Ascending aorta (tissue), 2 donors: ENCODE measurements at regions not wholly inside any gene's neighbourhood (a gene's known extent, or its start where the extent isn't known, plus 50 kb on each side); places are given as distances from the start of the nearest gene placed in this dataset.

Experiments
- DNase-seq, 2 donors: peaks; one replicate each; pipeline ENCODE4 v3.0.0-alpha.2; 2019; ENCODE audit warnings: low spot score in 2 of 2
- H3K27ac ChIP-seq, 2 donors: fragments of 200-600 bp; sonication (generic); one replicate each; pipeline ENCODE4 v1.5.1; 2016 to 2017; ENCODE audit warnings: mild to moderate bottlenecking in 1 of 2
- H3K27me3 ChIP-seq: fragments of 200-600 bp; sonication (generic); one replicate; pipeline ENCODE4 v1.5.1; 2017
- H3K36me3 ChIP-seq, 2 donors: fragments of 200-600 bp; sonication (generic); one replicate each; pipeline ENCODE4 v1.5.1; 2016
- H3K4me1 ChIP-seq, 2 donors: fragments of 200-600 bp; sonication (generic); one replicate each; pipeline ENCODE4 v1.5.1; 2016 to 2017; ENCODE audit warnings: mild to moderate bottlenecking in 1 of 2
- H3K4me3 ChIP-seq, 2 donors: fragments of 200-600 bp; sonication (generic); one replicate each; pipeline ENCODE4 v1.5.1; 2016 to 2017; ENCODE audit warnings: mild to moderate bottlenecking in 1 of 2
- H3K9me3 ChIP-seq, 2 donors: fragments of 200-600 bp; sonication (generic); one replicate each; pipeline ENCODE4 v1.5.1; 2016
- CTCF ChIP-seq, 3 experiments: fragments of 200-600 bp in 2 of 3; fragments of 450-650 bp in 1 of 3; sonication (generic) in 2 of 3; IDR thresholded peaks; one replicate each; pipeline ENCODE4 v1.5.1; 2016 to 2019; ENCODE audit warnings: antibody characterized with exemption in 3 of 3, mild to moderate bottlenecking in 1 of 3, moderate library complexity in 1 of 3
- intact Hi-C: fragments of 100-400 bp; cut with DNase I; formaldehyde crosslinking; loops from one replicate; pipeline ENCODE4 v1.15.1; 2023

GRCh38 chr4:189516902-189517301 lies 423.8 kb upstream of the FRG1 start:
- no peak for DNase-seq
- TF ChIP-seq CTCF (IDR thresholded peaks at IDR 0.05): no peak
- H3K27me3 ChIP-seq: no peaks in the 10 kb centered on the region
- intact Hi-C loops: no loop called here
- no peaks in the 10 kb centered on the region for H3K36me3 ChIP-seq
- H3K4me3 ChIP-seq: no peak overlapping the region
- H3K9me3 ChIP-seq: no peaks in the 10 kb centered on the region
- H3K27ac ChIP-seq: no peak overlapping the region
- no peaks in the 10 kb centered on the region for H3K4me1 ChIP-seq

DNA sequence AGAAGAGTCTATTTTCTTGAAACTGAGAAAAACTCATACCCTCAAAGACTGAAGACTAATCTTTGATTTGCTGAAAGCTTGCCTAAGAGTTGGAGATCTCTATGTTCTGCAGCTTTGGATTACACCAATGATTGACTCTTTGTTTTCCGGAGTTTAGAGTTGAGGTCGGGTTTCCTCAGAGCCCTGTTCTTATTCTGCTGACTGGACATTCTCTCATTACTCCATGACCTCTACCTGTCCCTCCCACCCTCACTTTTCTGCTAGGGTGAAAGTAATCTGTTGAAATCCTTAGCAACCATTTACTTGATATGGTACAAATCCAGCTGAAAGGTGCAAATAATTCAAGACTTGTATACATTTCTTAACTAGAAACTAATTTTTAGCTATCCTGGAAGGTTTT lies 421.5 kb upstream of the FRG1 start:
- no peak for TF ChIP-seq CTCF (IDR thresholded peaks at IDR 0.05)

DNA sequence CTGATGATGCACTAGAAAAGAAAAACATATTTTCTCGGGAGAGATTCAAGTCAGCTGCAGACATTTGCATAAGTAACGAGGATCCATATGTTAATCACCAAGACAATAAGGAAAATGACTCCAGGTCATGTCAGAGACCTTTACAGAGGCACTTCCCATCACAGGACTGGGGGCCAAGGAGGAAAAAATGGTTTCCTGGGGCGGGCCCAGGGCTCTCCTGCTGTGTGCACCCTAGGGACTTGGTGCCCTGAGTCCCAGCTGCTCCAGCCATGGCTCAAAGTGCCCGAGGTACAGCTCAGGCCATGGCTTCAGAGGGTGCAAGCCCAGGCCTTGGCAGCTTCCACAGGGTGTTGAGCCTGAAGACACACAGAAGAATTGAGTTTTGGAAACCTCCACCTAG lies 415.4 kb upstream of the FRG1 start:
- H3K27me3 ChIP-seq: no peaks in the 10 kb centered on the region
- peaks cover 0 to 4% of the 10 kb centered on the region in 2 donors for H3K9me3 ChIP-seq
- no peaks in the 10 kb centered on the region for H3K4me1 ChIP-seq
- TF ChIP-seq CTCF (IDR thresholded peaks at IDR 0.05): no peak
- no peak overlapping the region for H3K4me3 ChIP-seq
- no peaks in the 10 kb centered on the region for H3K36me3 ChIP-seq
- intact Hi-C loops: no loop called here
- no peak overlapping the region for H3K27ac ChIP-seq
- no peak for DNase-seq

More for the DNA sequence above, 421.5 kb upstream of the FRG1 start:
- Histone ChIP-seq H3K27me3 (no peaks in the 10 kb centered on the region), H3K4me1 (no peaks in the 10 kb centered on the region), H3K4me3 (no peak overlapping the region), H3K36me3 (no peaks in the 10 kb centered on the region), H3K27ac (no peak overlapping the region), H3K9me3 (no peaks in the 10 kb centered on the region)
- intact Hi-C loops: no loop called here
- no peak for DNase-seq

DNA sequence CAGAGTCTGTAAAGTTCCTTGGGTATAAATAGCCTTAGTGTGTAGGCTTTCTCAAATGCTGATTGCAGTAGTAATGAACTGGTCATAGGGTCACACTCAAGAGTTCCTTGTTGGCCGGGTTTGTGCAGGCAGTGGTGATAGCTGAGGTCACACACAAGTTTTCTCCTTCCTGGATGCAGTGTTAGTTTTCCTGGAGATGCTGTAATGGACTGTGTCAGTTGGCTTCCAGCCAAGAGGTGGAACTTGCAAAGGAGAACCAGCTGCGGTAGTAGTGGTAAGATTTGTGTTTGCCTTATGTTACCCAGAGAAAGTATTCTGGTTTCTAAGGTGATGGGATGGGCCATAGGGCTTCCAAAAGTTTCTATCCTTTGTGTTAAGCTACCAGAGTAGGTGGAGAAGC lies 409.8 kb upstream of the FRG1 start:
- intact Hi-C loops: no loop called here
- Histone ChIP-seq H3K4me1 (no peaks in the 10 kb centered on the region), H3K4me3 (no peak overlapping the region), H3K27me3 (no peaks in the 10 kb centered on the region), H3K9me3 (peaks cover 0 to 12% of the 10 kb centered on the region in 2 donors), H3K27ac (no peak overlapping the region), H3K36me3 (no peaks in the 10 kb centered on the region)
- no peak for TF ChIP-seq CTCF (IDR thresholded peaks at IDR 0.05)
- DNase-seq: no peak

GRCh38 chr4:189533603-189534002 lies 407.1 kb upstream of the FRG1 start:
- TF ChIP-seq CTCF (IDR thresholded peaks at IDR 0.05): no peak
- H3K27me3 ChIP-seq: no peaks in the 10 kb centered on the region
- DNase-seq: no peak
- no peaks in the 10 kb centered on the region for H3K4me1 ChIP-seq
- H3K36me3 ChIP-seq: no peaks in the 10 kb centered on the region
- H3K9me3 ChIP-seq: peaks cover 0 to 12% of the 10 kb centered on the region in 2 donors
- H3K4me3 ChIP-seq: no peak overlapping the region
- intact Hi-C loops: no loop called here
- no peak overlapping the region for H3K27ac ChIP-seq

- no peak for DNase-seq
- Histone ChIP-seq H3K4me1 (no peaks in the 10 kb centered on the region), H3K9me3 (no peaks in the 10 kb centered on the region), H3K4me3 (no peak overlapping the region), H3K36me3 (no peaks in the 10 kb centered on the region), H3K27ac (no peak overlapping the region), H3K27me3 (no peaks in the 10 kb centered on the region)
- TF ChIP-seq CTCF (IDR thresholded peaks at IDR 0.05): no peak
- intact Hi-C loops: no loop called here
These were observed 393.1 kb upstream of the FRG1 start for GRCh38 chr4:189547559-189547958.
